COLO668 (cell line): ENCODE measurements at regions not wholly inside any gene's neighbourhood (a gene's known extent, or its start where the extent isn't known, plus 50 kb on each side); places are given as distances from the start of the nearest gene placed in this dataset.

Experiments
- DNase-seq: peaks from one replicate; lab custom pipeline; 2025; ENCODE audit not compliant: unreplicated experiment; lab: John Stamatoyannopoulos, UW

- DNase-seq, result no peak
Observed at GRCh38 chr15:39361497-39361896, 219.4 kb upstream of the THBS1 start.

GRCh38 chr15:39362821-39363561 is 217.9 kb upstream of the THBS1 start:
- DNase-seq, result no peak

GRCh38 chr15:39363761-39364586 is 216.9 kb upstream of the THBS1 start:
- no peak for DNase-seq

- DNase-seq, result no peak
Observed at GRCh38 chr15:39364721-39365120, 216.2 kb upstream of the THBS1 start.

- no peak for DNase-seq
Observed at GRCh38 chr15:39365161-39365560, 215.7 kb upstream of the THBS1 start.

GRCh38 chr15:39365873-39366272 is 215.0 kb upstream of the THBS1 start:
- no peak for DNase-seq

GRCh38 chr15:39367596-39367995 is 213.3 kb upstream of the THBS1 start:
- no peak for DNase-seq

- no peak for DNase-seq
Observed at GRCh38 chr15:39369768-39370167, 211.1 kb upstream of the THBS1 start.

GRCh38 chr15:39376371-39376909 is 204.4 kb upstream of the THBS1 start:
- DNase-seq, result no peak

- no peak for DNase-seq
Observed at GRCh38 chr15:39381517-39381916, 199.4 kb upstream of the THBS1 start.

- no peak for DNase-seq
Observed at GRCh38 chr15:39388118-39388517, 192.8 kb upstream of the THBS1 start.

- DNase-seq, result no peak
Observed at GRCh38 chr15:39391230-39391629, 189.6 kb upstream of the THBS1 start.

- DNase-seq, result no peak
Observed at GRCh38 chr15:39392469-39393047, 188.3 kb upstream of the THBS1 start.

GRCh38 chr15:39393575-39394335 is 187.1 kb upstream of the THBS1 start:
- no peak for DNase-seq

GRCh38 chr15:39394496-39394895 is 186.4 kb upstream of the THBS1 start:
- DNase-seq, result no peak

- DNase-seq, result no peak
Observed at GRCh38 chr15:39396979-39397615, 183.8 kb upstream of the THBS1 start.

- no peak for DNase-seq
Observed at GRCh38 chr15:39397883-39398282, 183.0 kb upstream of the THBS1 start.

GRCh38 chr15:39399600-39399999 is 181.3 kb upstream of the THBS1 start:
- no peak for DNase-seq

GRCh38 chr15:39400002-39400401 is 180.9 kb upstream of the THBS1 start:
- DNase-seq, result no peak

- DNase-seq, result no peak
Observed at GRCh38 chr15:39400821-39401550, 179.9 kb upstream of the THBS1 start.
